Adrenal gland (tissue), 9 donors: ENCODE measurements at regions not wholly inside any gene's neighbourhood (a gene's known extent, or its start where the extent isn't known, plus 50 kb on each side); places are given as distances from the start of the nearest gene placed in this dataset.

Experiments used
- DNase-seq, 7 donors: peaks; one replicate each; pipeline ENCODE4 v3.0.0-alpha.2; 2019 to 2020
- H3K27ac ChIP-seq, 5 donors: fragments of 200-600 bp; sonication (generic) in 4 of 5; 1 replicate in 3 of 5; 2 replicates in 2 of 5; pipeline versions ENCODE4 v1.5.1 to v1.8.0; 2016 to 2020; ENCODE audit warnings: mild to moderate bottlenecking in 1 of 5
- H3K27me3 ChIP-seq: fragments of 200-600 bp; 2 replicates; pipeline ENCODE4 v1.8.0; 2021
- H3K36me3 ChIP-seq, 2 donors: fragments of 200-600 bp; replicated peaks in 1 of 2; 1 replicate in 1 of 2; 2 replicates in 1 of 2; pipeline versions ENCODE4 v1.5.1 to v1.8.0; 2018 to 2022
- H3K4me1 ChIP-seq, 2 donors: fragments of 200-600 bp; replicated peaks in 1 of 2; 1 replicate in 1 of 2; 2 replicates in 1 of 2; pipeline versions ENCODE4 v1.5.1 to v1.8.0; 2018 to 2021
- H3K4me3 ChIP-seq, 4 donors: fragments of 200-600 bp; sonication (generic) in 3 of 4; one replicate each; pipeline ENCODE4 v1.5.1; 2016 to 2018
- H3K9me3 ChIP-seq, 3 donors: fragments of 200-600 bp; sonication (generic) in 1 of 3; replicated peaks in 1 of 3; 1 replicate in 2 of 3; 2 replicates in 1 of 3; pipeline versions ENCODE4 v1.5.1 to v1.8.0; 2016 to 2021
- CTCF ChIP-seq, 6 experiments: fragments of 450-650 bp in 4 of 6; fragments of 200-600 bp in 2 of 6; sonication (generic) in 1 of 6; IDR thresholded peaks; 1 replicate in 5 of 6; 2 replicates in 1 of 6; pipeline versions ENCODE4 v1.5.1 to v1.8.0; 2016 to 2021; ENCODE audit warnings: antibody characterized with exemption in 6 of 6, mild to moderate bottlenecking in 2 of 6, moderate library complexity in 1 of 6
- POLR2A ChIP-seq, 2 donors: fragments of 450-650 bp; IDR thresholded peaks; one replicate each; pipeline ENCODE4 v1.6.1; 2017; ENCODE audit warnings: antibody characterized with exemption in 2 of 2, mild to moderate bottlenecking in 2 of 2, moderate library complexity in 1 of 2
- WGBS, 4 donors: extraction: QIAGEN DNeasy Blood & Tissue Kit in 2 of 4; methylation state at CpG; one replicate each; pipeline versions ENCODE4 v1.1.5 to v1.1.7; 2013 to 2017; 5-methylcytosine and 5-hydroxymethylcytosine counted together
- intact Hi-C, 2 donors: fragments of 100-400 bp; cut with DNase I; formaldehyde crosslinking; loops; one replicate each; pipeline versions ENCODE4 v1.14.1 to v1.15.0; 2022 to 2023
- donor health status: healthy with polysubstance abuse.
- donor health status: Bipolar disorder and iron deficiency.
- donor health status: DM: yes; HTN: yes; CAD: no.
- donor health status: DM: no; HTN: no; CAD: no.
- donor health status: DM: no; HTN: no; CAD: no.

DNA sequence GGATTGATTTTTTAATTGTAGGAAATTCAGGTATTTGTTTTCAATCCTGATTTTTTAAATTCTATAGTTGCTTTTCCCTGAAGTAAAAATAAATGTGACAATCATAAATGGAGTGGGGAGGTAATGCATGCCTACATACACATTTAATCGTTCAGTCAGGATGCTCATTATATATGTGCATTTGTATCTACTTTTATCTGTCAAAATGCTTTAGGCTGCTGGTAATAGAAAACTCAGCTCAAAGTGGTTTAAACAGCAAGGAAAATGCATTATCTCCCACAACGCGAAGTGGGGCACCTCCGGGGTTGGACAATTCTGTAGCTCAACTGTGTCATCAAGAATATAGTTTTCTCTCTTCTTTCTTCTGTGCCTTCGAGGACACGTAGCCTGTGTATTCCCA lies 116.4 kb upstream of the SASH1 start:
- Histone ChIP-seq H3K9me3 (peaks cover 0 to 5% (median 0%) of the 10 kb centered on the region in 3 donors), H3K27ac (no peak overlapping the region), H3K4me1 (no peaks in the 10 kb centered on the region), H3K36me3 (no peaks in the 10 kb centered on the region), H3K27me3 (no peaks in the 10 kb centered on the region), H3K4me3 (no peak overlapping the region)
- TF ChIP-seq POLR2A (IDR thresholded peaks at IDR 0.05) = no peak
- no peak for TF ChIP-seq CTCF (IDR thresholded peaks at IDR 0.05)
- DNase-seq = no peak
- WGBS, 4 donors = 67 to 84% (median 83%) methylated on average over 6 of the region's 6 CpGs
- intact Hi-C loops = no loop called here

- DNase-seq = no peak
- intact Hi-C loops = no loop called here
- 50 to 61% (median 54%) methylated on average over 4 of the region's 4 CpGs for WGBS, 4 donors
- no peak for TF ChIP-seq POLR2A (IDR thresholded peaks at IDR 0.05)
- TF ChIP-seq CTCF (IDR thresholded peaks at IDR 0.05) = no peak
- Histone ChIP-seq H3K27me3 (no peaks in the 10 kb centered on the region), H3K9me3 (no peaks in the 10 kb centered on the region), H3K4me3 (no peak overlapping the region), H3K4me1 (no peaks in the 10 kb centered on the region), H3K27ac (no peak overlapping the region), H3K36me3 (no peaks in the 10 kb centered on the region)
Measured at GRCh38 chr6:148231572-148231971, 111.1 kb upstream of the SASH1 start.

- WGBS, 4 donors = 73 to 80% (median 78%) methylated on average over 3 of the region's 3 CpGs
- H3K36me3 ChIP-seq = no peaks in the 10 kb centered on the region
- H3K27ac ChIP-seq = no peak overlapping the region
- no peak overlapping the region for H3K4me3 ChIP-seq
- intact Hi-C loops = no loop called here
- no peaks in the 10 kb centered on the region for H3K27me3 ChIP-seq
- TF ChIP-seq POLR2A (IDR thresholded peaks at IDR 0.05) (no peak), CTCF (IDR thresholded peaks at IDR 0.05) (no peak)
- H3K4me1 ChIP-seq = no peaks in the 10 kb centered on the region
- DNase-seq = no peak
- no peaks in the 10 kb centered on the region for H3K9me3 ChIP-seq
Measured at GRCh38 chr6:148235446-148235845, 107.2 kb upstream of the SASH1 start.

- Histone ChIP-seq H3K4me3 (no peak overlapping the region), H3K36me3 (no peaks in the 10 kb centered on the region), H3K4me1 (no peaks in the 10 kb centered on the region), H3K27me3 (no peaks in the 10 kb centered on the region), H3K27ac (no peak overlapping the region), H3K9me3 (no peaks in the 10 kb centered on the region)
- no peak for TF ChIP-seq POLR2A (IDR thresholded peaks at IDR 0.05)
- TF ChIP-seq CTCF (IDR thresholded peaks at IDR 0.05) = no peak
- DNase-seq = no peak
- WGBS, 4 donors = 75 to 89% (median 79%) methylated on average over 7 of the region's 7 CpGs
- intact Hi-C loops = no loop called here
Measured at GRCh38 chr6:148238713-148239112, 103.9 kb upstream of the SASH1 start.
